KMS-11 (cell line): ENCODE measurements at regions not wholly inside any gene's neighbourhood (a gene's known extent, or its start where the extent isn't known, plus 50 kb on each side); places are given as distances from the start of the nearest gene placed in this dataset.

Experiments used
- H2AFZ ChIP-seq: fragments of 200-600 bp; sonication (generic); 2 replicates; pipeline ENCODE4 v1.6.1; 2016; ENCODE audit warnings: antibody characterized with exemption, mixed run types, low read depth
- H3K27ac ChIP-seq: fragments of 200-600 bp; sonication (generic); 2 replicates; pipeline ENCODE4 v1.6.1; 2016; ENCODE audit warnings: mild to moderate bottlenecking, mixed run types
- H3K27me3 ChIP-seq: fragments of 200-600 bp; sonication (generic); 2 replicates; pipeline ENCODE4 v1.6.1; 2017; ENCODE audit warnings: mild to moderate bottlenecking, low read depth, mixed run types, moderate library complexity; ENCODE audit not compliant: insufficient read depth
- H3K36me3 ChIP-seq: fragments of 200-600 bp; sonication (generic); 2 replicates; pipeline ENCODE4 v1.6.1; 2017; ENCODE audit warnings: mild to moderate bottlenecking, mixed run types; ENCODE audit not compliant: insufficient read depth
- H3K4me1 ChIP-seq: fragments of 200-600 bp; sonication (generic); 2 replicates; pipeline ENCODE4 v1.6.1; 2016; ENCODE audit warnings: mild to moderate bottlenecking, low read depth, mixed run types; ENCODE audit not compliant: poor library complexity, severe bottlenecking
- H3K4me2 ChIP-seq: fragments of 200-600 bp; sonication (generic); 2 replicates; pipeline ENCODE4 v1.7.0; 2016; ENCODE audit warnings: mild to moderate bottlenecking, mixed run types
- H3K4me3 ChIP-seq: fragments of 200-600 bp; sonication (generic); IDR thresholded peaks from 2 replicates; pipeline ENCODE4 v1.6.1; 2017; ENCODE audit warnings: low read depth, low read length, mixed read lengths; ENCODE audit not compliant: insufficient read depth
- H3K79me2 ChIP-seq: fragments of 200-600 bp; sonication (generic); 2 replicates; pipeline ENCODE4 v1.6.1; 2016; ENCODE audit warnings: low read depth, mixed run types; ENCODE audit not compliant: insufficient read depth
- H3K9ac ChIP-seq: fragments of 200-600 bp; sonication (generic); 2 replicates; pipeline ENCODE4 v1.6.1; 2016; ENCODE audit warnings: mild to moderate bottlenecking, mixed run types
- H4K20me1 ChIP-seq: fragments of 200-600 bp; sonication (generic); 2 replicates; pipeline ENCODE4 v1.6.1; 2016; ENCODE audit warnings: mild to moderate bottlenecking, mixed run types; ENCODE audit not compliant: insufficient read depth
- TF ChIP-seq, protein P1 (sequence below): fragments of 200-600 bp; sonication (generic); conservative IDR thresholded peaks from 2 replicates; pipeline ENCODE4 v1.6.1; 2017; ENCODE audit warnings: low read depth, mild to moderate bottlenecking, antibody characterized with exemption, low read length, moderate library complexity, mixed read lengths

DNA sequence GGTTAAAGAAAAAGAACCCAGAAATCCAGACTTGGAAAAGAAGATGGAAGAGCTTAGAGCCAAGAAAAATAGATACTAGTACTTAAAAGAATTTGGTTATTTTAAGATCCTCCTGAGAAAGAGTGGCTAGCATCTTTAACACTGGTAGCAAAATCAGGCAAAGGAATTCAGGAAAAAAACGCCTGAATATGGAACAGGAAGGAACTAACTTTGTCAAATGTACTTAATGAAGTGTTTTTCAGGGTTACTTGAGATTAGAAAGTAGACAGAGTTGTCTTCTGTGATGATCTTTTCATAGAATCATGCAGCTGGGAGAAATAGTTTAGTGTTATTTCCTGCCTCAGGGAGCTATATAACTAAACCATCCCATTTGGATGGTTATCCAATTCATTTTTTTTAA, 50.8 kb upstream of the SASH1 start:
- no peaks in the 10 kb centered on the region for H3K79me2 ChIP-seq
- H3K9ac ChIP-seq: no peak overlapping the region
- H4K20me1 ChIP-seq: no peaks in the 10 kb centered on the region
- no peaks in the 10 kb centered on the region for H3K4me1 ChIP-seq
- H3K4me2 ChIP-seq: no peak overlapping the region
- no peak overlapping the region for H3K27ac ChIP-seq
- no peak overlapping the region for H2AFZ ChIP-seq
- TF ChIP-seq, protein P1, sequence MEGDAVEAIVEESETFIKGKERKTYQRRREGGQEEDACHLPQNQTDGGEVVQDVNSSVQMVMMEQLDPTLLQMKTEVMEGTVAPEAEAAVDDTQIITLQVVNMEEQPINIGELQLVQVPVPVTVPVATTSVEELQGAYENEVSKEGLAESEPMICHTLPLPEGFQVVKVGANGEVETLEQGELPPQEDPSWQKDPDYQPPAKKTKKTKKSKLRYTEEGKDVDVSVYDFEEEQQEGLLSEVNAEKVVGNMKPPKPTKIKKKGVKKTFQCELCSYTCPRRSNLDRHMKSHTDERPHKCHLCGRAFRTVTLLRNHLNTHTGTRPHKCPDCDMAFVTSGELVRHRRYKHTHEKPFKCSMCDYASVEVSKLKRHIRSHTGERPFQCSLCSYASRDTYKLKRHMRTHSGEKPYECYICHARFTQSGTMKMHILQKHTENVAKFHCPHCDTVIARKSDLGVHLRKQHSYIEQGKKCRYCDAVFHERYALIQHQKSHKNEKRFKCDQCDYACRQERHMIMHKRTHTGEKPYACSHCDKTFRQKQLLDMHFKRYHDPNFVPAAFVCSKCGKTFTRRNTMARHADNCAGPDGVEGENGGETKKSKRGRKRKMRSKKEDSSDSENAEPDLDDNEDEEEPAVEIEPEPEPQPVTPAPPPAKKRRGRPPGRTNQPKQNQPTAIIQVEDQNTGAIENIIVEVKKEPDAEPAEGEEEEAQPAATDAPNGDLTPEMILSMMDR: no peak
- no peak overlapping the region for H3K4me3 ChIP-seq
- H3K36me3 ChIP-seq: no peaks in the 10 kb centered on the region
- no peaks in the 10 kb centered on the region for H3K27me3 ChIP-seq
